ENCODE measurements at regions not wholly inside any gene's neighbourhood (a gene's known extent, or its start where the extent isn't known, plus 50 kb on each side); places are given as distances from the start of the nearest gene placed in this dataset.

- H3K27ac Mint-ChIP-seq (ENCODE audit: unreplicated experiment) = no peak overlapping the region
- H3K36me3 Mint-ChIP-seq (ENCODE audit: insufficient read depth, unreplicated experiment) = no peaks in the 10 kb centered on the region
- H3K27me3 Mint-ChIP-seq (ENCODE audit: insufficient read depth, unreplicated experiment) = peaks cover 2% of the 10 kb centered on the region
- H3K4me1 Mint-ChIP-seq (ENCODE audit: low read depth, unreplicated experiment) = peaks cover 26% of the 10 kb centered on the region
- Histone ChIP-seq H3K4me3 (ENCODE audit: low read depth, low read length) (no peak overlapping the region), H3K9me3 (peaks cover 6% of the 10 kb centered on the region), H3K36me3 (ENCODE audit: control insufficient read depth, insufficient read depth, low read length) (no peaks in the 10 kb centered on the region), H3K4me1 (no peaks in the 10 kb centered on the region), H3K27me3 (replicated peaks; ENCODE audit: control insufficient read depth, insufficient read depth, low read length) (no peaks in the 10 kb centered on the region)
- peaks cover 13% of the 10 kb centered on the region for H3K9me3 Mint-ChIP-seq (ENCODE audit: unreplicated experiment)
- DNase-seq = no peak
- ChIA-PET POLR2A (no interaction called here), CTCF (no interaction called here)
- intact Hi-C loops (cut with micrococcal nuclease; ENCODE audit: unreplicated experiment) = no loop called here
- no peak overlapping the region for H3K4me3 Mint-ChIP-seq (ENCODE audit: unreplicated experiment)
- no TSS peak for BruUV-seq (replicated peaks)
- no peak for TF ChIP-seq CTCF (IDR thresholded peaks at IDR 0.05; ENCODE audit: insufficient read depth in 1 of 2, low read depth in 1 of 2, low read length in 1 of 2, severe bottlenecking in 1 of 2, unreplicated experiment in 1 of 2)
Observed at GRCh38 chr5:142391058-142391845, 66.4 kb upstream of the SPRY4 start.

GRCh38 chr5:142390334-142390733, 65.5 kb upstream of the SPRY4 start:
- no peak overlapping the region for H3K4me3 ChIP-seq (ENCODE audit: low read depth, low read length)
- POLR2A ChIA-PET = no interaction called here
- BruUV-seq (replicated peaks) = no TSS peak

GRCh38 chr5:142388696-142389095, 63.9 kb upstream of the SPRY4 start:
- Mint-ChIP-seq H3K27me3 (ENCODE audit: insufficient read depth, unreplicated experiment) (peaks cover 2% of the 10 kb centered on the region), H3K36me3 (ENCODE audit: insufficient read depth, unreplicated experiment) (no peaks in the 10 kb centered on the region), H3K4me1 (ENCODE audit: low read depth, unreplicated experiment) (peaks cover 26% of the 10 kb centered on the region), H3K27ac (ENCODE audit: unreplicated experiment) (peak overlapping the region; percentile 64), H3K9me3 (ENCODE audit: unreplicated experiment) (no peaks in the 10 kb centered on the region), H3K4me3 (ENCODE audit: unreplicated experiment) (no peak overlapping the region)
- Histone ChIP-seq H3K27me3 (replicated peaks; ENCODE audit: control insufficient read depth, insufficient read depth, low read length) (no peaks in the 10 kb centered on the region), H3K9me3 (no peaks in the 10 kb centered on the region), H3K4me1 (no peaks in the 10 kb centered on the region), H3K4me3 (ENCODE audit: low read depth, low read length) (no peak overlapping the region), H3K36me3 (ENCODE audit: control insufficient read depth, insufficient read depth, low read length) (no peaks in the 10 kb centered on the region)
- DNase-seq = no peak
- BruUV-seq (replicated peaks) = no TSS peak
- ChIA-PET CTCF (no interaction called here), POLR2A (no interaction called here)
- intact Hi-C loops (cut with micrococcal nuclease; ENCODE audit: unreplicated experiment) = no loop called here
- no peak for TF ChIP-seq CTCF (IDR thresholded peaks at IDR 0.05; ENCODE audit: insufficient read depth in 1 of 2, low read depth in 1 of 2, low read length in 1 of 2, severe bottlenecking in 1 of 2, unreplicated experiment in 1 of 2)

More at GRCh38 chr5:142390334-142390733, 65.5 kb upstream of the SPRY4 start:
- peaks cover 3% of the 10 kb centered on the region; the same call in 1 of the 2 replicates for H3K9me3 ChIP-seq
- H3K4me1 ChIP-seq = no peaks in the 10 kb centered on the region
- no peak for TF ChIP-seq CTCF (IDR thresholded peaks at IDR 0.05; ENCODE audit: insufficient read depth in 1 of 2, low read depth in 1 of 2, low read length in 1 of 2, severe bottlenecking in 1 of 2, unreplicated experiment in 1 of 2)
- no peak for DNase-seq
- Mint-ChIP-seq H3K36me3 (ENCODE audit: insufficient read depth, unreplicated experiment) (no peaks in the 10 kb centered on the region), H3K4me1 (ENCODE audit: low read depth, unreplicated experiment) (peaks cover 26% of the 10 kb centered on the region), H3K27ac (ENCODE audit: unreplicated experiment) (no peak overlapping the region), H3K9me3 (ENCODE audit: unreplicated experiment) (peaks cover 4% of the 10 kb centered on the region), H3K4me3 (ENCODE audit: unreplicated experiment) (no peak overlapping the region), H3K27me3 (ENCODE audit: insufficient read depth, unreplicated experiment) (peaks cover 2% of the 10 kb centered on the region)
- no peaks in the 10 kb centered on the region for H3K27me3 ChIP-seq (replicated peaks; ENCODE audit: control insufficient read depth, insufficient read depth, low read length)
- H3K36me3 ChIP-seq (ENCODE audit: control insufficient read depth, insufficient read depth, low read length) = no peaks in the 10 kb centered on the region
- CTCF ChIA-PET = no interaction called here
- intact Hi-C loops (cut with micrococcal nuclease; ENCODE audit: unreplicated experiment) = no loop called here
